SK-N-SH treated with all-trans-retinoic acid at 6 μM for 48 hours (cell line): ENCODE measurements at regions not wholly inside any gene's neighbourhood (a gene's known extent, or its start where the extent isn't known, plus 50 kb on each side); places are given as distances from the start of the nearest gene placed in this dataset.

ENCODE experiments used
- ATAC-seq: fragments of 200-7000 bp; cut with Tn5 transposase; 3 replicates; pipeline ENCODE4 v1.9.1; 2020; ENCODE audit warnings: mild to moderate bottlenecking, moderate library complexity
- ARNTL ChIP-seq: fragments of 450-650 bp; formaldehyde crosslinking; IDR thresholded peaks from 2 replicates; pipeline ENCODE4 v1.5.0; 2020; ENCODE audit warnings: low read depth, mild to moderate bottlenecking, moderate library complexity, borderline replicate concordance
- BACH2 ChIP-seq: fragments of 250-450 bp; sonication (Bioruptor Pico); IDR thresholded peaks from 2 replicates; pipeline ENCODE4 v1.9.0; 2021; ENCODE audit warnings: mild to moderate bottlenecking, borderline replicate concordance
- CSDC2 ChIP-seq: fragments of 250-450 bp; sonication (Bioruptor Pico); IDR thresholded peaks from 2 replicates; pipeline ENCODE4 v1.5.0; 2020; ENCODE audit warnings: mild to moderate bottlenecking, moderate library complexity
- ISL1 ChIP-seq: fragments of 250-450 bp; sonication (Bioruptor Pico); IDR thresholded peaks from 2 replicates; pipeline ENCODE4 v2.1.2; 2022; ENCODE audit warnings: mild to moderate bottlenecking, moderate library complexity
- PPARA ChIP-seq: fragments of 250-450 bp; sonication (Bioruptor Pico); IDR thresholded peaks from 2 replicates; pipeline ENCODE4 v1.5.0; 2020; ENCODE audit warnings: mild to moderate bottlenecking, borderline replicate concordance
- RARB ChIP-seq: fragments of 250-450 bp; sonication (Bioruptor Pico); IDR thresholded peaks from 2 replicates; pipeline ENCODE4 v1.8.0; 2021; ENCODE audit warnings: mild to moderate bottlenecking, moderate library complexity
- SNAI2 ChIP-seq: fragments of 250-450 bp; sonication (Bioruptor Pico); IDR thresholded peaks from 2 replicates; pipeline ENCODE4 v1.5.0; 2020; ENCODE audit warnings: mild to moderate bottlenecking, moderate library complexity
- TCF4 ChIP-seq: fragments of 250-450 bp; sonication (Bioruptor Pico); IDR thresholded peaks from 2 replicates; pipeline ENCODE4 v1.8.0; 2021; ENCODE audit warnings: mild to moderate bottlenecking, moderate library complexity, borderline replicate concordance
- TOX ChIP-seq: fragments of 250-450 bp; sonication (Bioruptor Pico); IDR thresholded peaks from 2 replicates; pipeline ENCODE4 v1.8.0; 2021; ENCODE audit warnings: mild to moderate bottlenecking, moderate library complexity, borderline replicate concordance
- ZC3H10 ChIP-seq: fragments of 250-450 bp; sonication (Bioruptor Pico); IDR thresholded peaks from 2 replicates; pipeline ENCODE4 v1.5.1; 2021; ENCODE audit warnings: mild to moderate bottlenecking, moderate library complexity
- ZNF565 ChIP-seq: fragments of 450-650 bp; formaldehyde crosslinking; conservative IDR thresholded peaks from 2 replicates; pipeline ENCODE4 v1.5.0; 2020; ENCODE audit warnings: low read depth, mild to moderate bottlenecking, moderate library complexity
- ZNF70 ChIP-seq: fragments of 450-650 bp; formaldehyde crosslinking; IDR thresholded peaks from 2 replicates; pipeline ENCODE4 v1.5.0; 2020; ENCODE audit warnings: mild to moderate bottlenecking, moderate library complexity
- TF ChIP-seq, protein P1 (sequence below): fragments of 250-450 bp; sonication (Bioruptor Pico); IDR thresholded peaks from 2 replicates; pipeline ENCODE4 v1.8.0; 2020; ENCODE audit warnings: mild to moderate bottlenecking, moderate library complexity, borderline replicate concordance
- TF ChIP-seq, protein P2 (sequence below): fragments of 250-450 bp; sonication (Bioruptor Pico); IDR thresholded peaks from 2 replicates; pipeline ENCODE4 v1.5.1; 2021; ENCODE audit warnings: mild to moderate bottlenecking, moderate library complexity
- TF ChIP-seq, protein P3 (sequence below): fragments of 250-450 bp; sonication (Bioruptor Pico); IDR thresholded peaks from 2 replicates; pipeline ENCODE4 v1.8.0; 2021; ENCODE audit warnings: low read depth, mild to moderate bottlenecking, moderate library complexity, borderline replicate concordance
- TF ChIP-seq, protein P4 (sequence below): fragments of 250-450 bp; sonication (Bioruptor Pico); IDR thresholded peaks from 2 replicates; pipeline ENCODE4 v1.5.0; 2020; ENCODE audit warnings: mild to moderate bottlenecking, moderate library complexity

DNA sequence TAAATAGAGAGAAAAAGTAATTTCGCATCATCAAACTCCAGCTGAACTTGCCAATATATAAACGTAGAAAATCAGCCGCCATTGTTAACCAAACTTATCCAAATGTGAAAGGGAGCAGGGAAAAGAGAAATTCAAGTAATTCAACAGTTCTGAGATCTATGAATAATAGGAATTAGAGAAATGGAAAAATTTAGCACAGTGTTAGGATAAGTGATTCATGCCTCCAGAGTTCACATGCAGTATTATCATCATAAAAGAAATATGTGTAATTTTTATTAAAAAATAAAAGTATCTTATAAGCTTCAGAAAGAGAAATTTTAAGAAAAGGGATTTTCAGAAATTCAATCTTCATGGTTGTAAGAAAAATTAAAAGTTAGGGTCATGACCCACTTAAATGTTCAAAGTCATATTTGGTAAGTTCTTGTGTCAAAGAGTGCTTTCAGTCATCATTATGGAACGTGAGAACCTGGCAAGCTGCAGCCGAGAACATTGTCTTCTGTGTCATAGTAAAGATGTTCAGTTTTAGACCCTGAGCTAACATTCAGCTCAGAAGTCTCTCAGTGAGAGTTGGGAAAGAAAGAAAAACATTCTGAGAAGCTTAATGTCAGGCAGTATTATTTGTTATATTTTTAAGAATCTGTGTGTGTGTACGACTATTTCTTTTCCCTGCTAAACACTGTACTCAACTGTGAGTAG is 414.3 kb upstream of the RGPD4 start:
- ATAC-seq, result peak; percentile 51
- TF ChIP-seq ZNF565 (CRISPR knock-in tag) (no peak), SNAI2 (CRISPR knock-in tag) (no peak), TCF4 (CRISPR knock-in tag) (no peak), PPARA (CRISPR knock-in tag) (no peak), ARNTL (CRISPR knock-in tag) (no peak), TOX (CRISPR knock-in tag) (no peak), ISL1 (CRISPR knock-in tag) (no peak)
- TF ChIP-seq, protein P1, sequence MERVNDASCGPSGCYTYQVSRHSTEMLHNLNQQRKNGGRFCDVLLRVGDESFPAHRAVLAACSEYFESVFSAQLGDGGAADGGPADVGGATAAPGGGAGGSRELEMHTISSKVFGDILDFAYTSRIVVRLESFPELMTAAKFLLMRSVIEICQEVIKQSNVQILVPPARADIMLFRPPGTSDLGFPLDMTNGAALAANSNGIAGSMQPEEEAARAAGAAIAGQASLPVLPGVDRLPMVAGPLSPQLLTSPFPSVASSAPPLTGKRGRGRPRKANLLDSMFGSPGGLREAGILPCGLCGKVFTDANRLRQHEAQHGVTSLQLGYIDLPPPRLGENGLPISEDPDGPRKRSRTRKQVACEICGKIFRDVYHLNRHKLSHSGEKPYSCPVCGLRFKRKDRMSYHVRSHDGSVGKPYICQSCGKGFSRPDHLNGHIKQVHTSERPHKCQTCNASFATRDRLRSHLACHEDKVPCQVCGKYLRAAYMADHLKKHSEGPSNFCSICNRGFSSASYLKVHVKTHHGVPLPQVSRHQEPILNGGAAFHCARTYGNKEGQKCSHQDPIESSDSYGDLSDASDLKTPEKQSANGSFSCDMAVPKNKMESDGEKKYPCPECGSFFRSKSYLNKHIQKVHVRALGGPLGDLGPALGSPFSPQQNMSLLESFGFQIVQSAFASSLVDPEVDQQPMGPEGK, result no peak
- TF ChIP-seq, protein P2, sequence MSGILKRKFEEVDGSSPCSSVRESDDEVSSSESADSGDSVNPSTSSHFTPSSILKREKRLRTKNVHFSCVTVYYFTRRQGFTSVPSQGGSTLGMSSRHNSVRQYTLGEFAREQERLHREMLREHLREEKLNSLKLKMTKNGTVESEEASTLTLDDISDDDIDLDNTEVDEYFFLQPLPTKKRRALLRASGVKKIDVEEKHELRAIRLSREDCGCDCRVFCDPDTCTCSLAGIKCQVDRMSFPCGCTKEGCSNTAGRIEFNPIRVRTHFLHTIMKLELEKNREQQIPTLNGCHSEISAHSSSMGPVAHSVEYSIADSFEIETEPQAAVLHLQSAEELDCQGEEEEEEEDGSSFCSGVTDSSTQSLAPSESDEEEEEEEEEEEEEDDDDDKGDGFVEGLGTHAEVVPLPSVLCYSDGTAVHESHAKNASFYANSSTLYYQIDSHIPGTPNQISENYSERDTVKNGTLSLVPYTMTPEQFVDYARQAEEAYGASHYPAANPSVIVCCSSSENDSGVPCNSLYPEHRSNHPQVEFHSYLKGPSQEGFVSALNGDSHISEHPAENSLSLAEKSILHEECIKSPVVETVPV (CRISPR knock-in tag), result no peak

DNA sequence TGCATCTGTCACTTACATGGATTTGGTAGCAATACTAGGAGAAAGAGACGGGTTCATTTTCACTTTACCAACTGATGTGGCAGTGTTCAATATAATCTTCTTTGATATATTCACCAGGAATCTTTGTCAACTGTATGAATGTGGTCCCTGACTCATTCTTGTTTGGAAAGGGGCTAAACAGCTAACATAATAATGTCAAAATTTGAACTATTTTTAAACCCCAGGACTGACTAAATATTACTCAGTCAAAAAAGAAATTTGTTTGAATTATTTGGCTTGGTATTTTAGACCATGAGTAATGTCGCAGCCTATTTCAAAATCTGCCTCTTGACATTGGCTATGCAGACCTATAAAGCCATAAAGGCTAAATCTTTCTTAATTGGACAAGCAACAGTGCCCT is 413.7 kb upstream of the RGPD4 start:
- ATAC-seq, result peak; percentile 52
- TF ChIP-seq TOX (CRISPR knock-in tag) (no peak), CSDC2 (CRISPR knock-in tag) (no peak), SNAI2 (CRISPR knock-in tag) (no peak), ZC3H10 (CRISPR knock-in tag) (peak; percentile 13; the same call in 1 of the 2 replicates)
- TF ChIP-seq, protein P3, sequence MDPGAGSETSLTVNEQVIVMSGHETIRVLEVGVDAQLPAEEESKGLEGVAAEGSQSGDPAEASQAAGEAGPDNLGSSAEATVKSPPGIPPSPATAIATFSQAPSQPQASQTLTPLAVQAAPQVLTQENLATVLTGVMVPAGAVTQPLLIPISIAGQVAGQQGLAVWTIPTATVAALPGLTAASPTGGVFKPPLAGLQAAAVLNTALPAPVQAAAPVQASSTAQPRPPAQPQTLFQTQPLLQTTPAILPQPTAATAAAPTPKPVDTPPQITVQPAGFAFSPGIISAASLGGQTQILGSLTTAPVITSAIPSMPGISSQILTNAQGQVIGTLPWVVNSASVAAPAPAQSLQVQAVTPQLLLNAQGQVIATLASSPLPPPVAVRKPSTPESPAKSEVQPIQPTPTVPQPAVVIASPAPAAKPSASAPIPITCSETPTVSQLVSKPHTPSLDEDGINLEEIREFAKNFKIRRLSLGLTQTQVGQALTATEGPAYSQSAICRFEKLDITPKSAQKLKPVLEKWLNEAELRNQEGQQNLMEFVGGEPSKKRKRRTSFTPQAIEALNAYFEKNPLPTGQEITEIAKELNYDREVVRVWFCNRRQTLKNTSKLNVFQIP, result peak; percentile 51; the same call in 1 of the 2 replicates

DNA sequence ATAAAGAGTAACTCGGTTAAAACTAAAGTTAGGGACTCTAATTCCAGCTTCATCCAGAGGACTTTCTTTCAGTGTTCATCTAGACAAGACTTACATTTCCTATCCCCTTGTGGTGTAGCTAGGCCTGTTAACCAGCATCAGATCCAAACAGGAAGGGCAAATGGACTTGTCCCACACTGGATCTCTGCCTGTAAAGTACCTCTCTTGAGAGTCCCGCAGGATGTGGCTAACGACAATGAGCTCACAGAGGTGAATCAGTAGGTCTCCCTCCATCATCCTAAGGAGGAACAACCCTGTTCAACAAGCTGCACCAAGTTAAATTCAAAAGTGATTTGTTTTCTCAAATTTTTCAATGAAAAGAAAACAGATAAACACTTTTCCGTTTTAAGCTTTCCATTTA is 412.3 kb upstream of the RGPD4 start:
- ATAC-seq, result no peak
- TF ChIP-seq ZNF565 (CRISPR knock-in tag), result no peak

DNA sequence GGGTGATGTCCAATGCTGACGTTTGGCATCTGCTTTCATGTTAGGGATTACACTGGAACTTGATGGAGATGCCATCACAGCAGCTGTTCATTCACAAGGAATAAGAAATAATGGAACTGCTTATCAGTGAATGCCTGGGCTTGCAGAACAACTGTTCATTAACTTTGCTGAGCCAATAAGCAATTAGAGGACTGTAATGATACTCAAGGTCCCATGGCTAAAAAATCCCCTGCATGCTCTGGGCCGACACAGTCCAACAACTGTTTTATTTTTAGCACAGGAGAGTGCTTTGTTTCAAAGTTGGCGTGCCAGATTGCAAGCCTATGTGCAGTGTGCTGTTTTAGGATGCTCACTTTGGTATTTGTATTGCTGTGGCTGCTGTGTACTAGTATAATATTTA is 408.0 kb upstream of the RGPD4 start:
- TF ChIP-seq ZC3H10 (CRISPR knock-in tag) (no peak), ZNF565 (CRISPR knock-in tag) (no peak), PPARA (CRISPR knock-in tag) (no peak), RARB (CRISPR knock-in tag) (no peak)

DNA sequence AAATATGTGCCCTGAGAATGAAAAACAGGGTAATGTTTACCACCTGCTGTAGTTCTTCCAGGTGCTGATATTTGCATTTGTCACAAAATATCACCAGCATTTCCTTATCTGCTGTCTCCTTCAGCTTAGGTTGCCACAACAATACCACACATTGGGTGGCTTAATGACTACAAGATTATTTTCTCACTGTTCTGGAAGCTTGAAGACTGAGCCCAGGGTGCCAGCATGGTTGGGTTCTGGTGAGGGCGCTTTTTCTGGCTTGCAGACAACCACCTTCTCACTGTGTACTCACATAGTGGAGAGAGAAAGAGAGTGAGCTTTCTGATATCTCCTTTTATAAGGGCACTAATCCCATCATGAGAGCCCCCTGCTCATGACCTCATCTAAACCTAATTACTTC is 407.5 kb upstream of the RGPD4 start:
- TF ChIP-seq TOX (CRISPR knock-in tag) (no peak), RARB (CRISPR knock-in tag) (no peak), ARNTL (CRISPR knock-in tag) (no peak), BACH2 (CRISPR knock-in tag) (no peak), ZNF70 (no peak)
- TF ChIP-seq, protein P4, sequence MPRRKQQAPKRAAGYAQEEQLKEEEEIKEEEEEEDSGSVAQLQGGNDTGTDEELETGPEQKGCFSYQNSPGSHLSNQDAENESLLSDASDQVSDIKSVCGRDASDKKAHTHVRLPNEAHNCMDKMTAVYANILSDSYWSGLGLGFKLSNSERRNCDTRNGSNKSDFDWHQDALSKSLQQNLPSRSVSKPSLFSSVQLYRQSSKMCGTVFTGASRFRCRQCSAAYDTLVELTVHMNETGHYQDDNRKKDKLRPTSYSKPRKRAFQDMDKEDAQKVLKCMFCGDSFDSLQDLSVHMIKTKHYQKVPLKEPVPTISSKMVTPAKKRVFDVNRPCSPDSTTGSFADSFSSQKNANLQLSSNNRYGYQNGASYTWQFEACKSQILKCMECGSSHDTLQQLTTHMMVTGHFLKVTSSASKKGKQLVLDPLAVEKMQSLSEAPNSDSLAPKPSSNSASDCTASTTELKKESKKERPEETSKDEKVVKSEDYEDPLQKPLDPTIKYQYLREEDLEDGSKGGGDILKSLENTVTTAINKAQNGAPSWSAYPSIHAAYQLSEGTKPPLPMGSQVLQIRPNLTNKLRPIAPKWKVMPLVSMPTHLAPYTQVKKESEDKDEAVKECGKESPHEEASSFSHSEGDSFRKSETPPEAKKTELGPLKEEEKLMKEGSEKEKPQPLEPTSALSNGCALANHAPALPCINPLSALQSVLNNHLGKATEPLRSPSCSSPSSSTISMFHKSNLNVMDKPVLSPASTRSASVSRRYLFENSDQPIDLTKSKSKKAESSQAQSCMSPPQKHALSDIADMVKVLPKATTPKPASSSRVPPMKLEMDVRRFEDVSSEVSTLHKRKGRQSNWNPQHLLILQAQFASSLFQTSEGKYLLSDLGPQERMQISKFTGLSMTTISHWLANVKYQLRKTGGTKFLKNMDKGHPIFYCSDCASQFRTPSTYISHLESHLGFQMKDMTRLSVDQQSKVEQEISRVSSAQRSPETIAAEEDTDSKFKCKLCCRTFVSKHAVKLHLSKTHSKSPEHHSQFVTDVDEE (CRISPR knock-in tag), result no peak
- no peak for ATAC-seq

More for the DNA sequence above, 408.0 kb upstream of the RGPD4 start:
- peak; percentile 27; the same call in 1 of the 3 replicates for ATAC-seq
